ENCODE measurements at regions not wholly inside any gene's neighbourhood (a gene's known extent, or its start where the extent isn't known, plus 50 kb on each side); places are given as distances from the start of the nearest gene placed in this dataset.

GRCh38 chrX:806586-806985 lies 176.0 kb downstream of the SHOX start:
- H2AFZ ChIP-seq (ENCODE audit: low read depth, low read length): no peak overlapping the region
- TF ChIP-seq TCFL5 (CRISPR knock-in tag; conservative IDR thresholded peaks at IDR 0.05) (no peak), THAP7 (CRISPR knock-in tag; IDR thresholded peaks at IDR 0.05) (no peak), IRF1 (CRISPR knock-in tag; IDR thresholded peaks at IDR 0.05; ENCODE audit: borderline replicate concordance) (no peak), MTA3 (IDR thresholded peaks at IDR 0.05; ENCODE audit: borderline replicate concordance) (no peak), TFAP4 (CRISPR knock-in tag; IDR thresholded peaks at IDR 0.05; ENCODE audit: borderline replicate concordance) (no peak), RBBP5 (IDR thresholded peaks at IDR 0.05; ENCODE audit: borderline replicate concordance, insufficient read depth, low read length, poor library complexity, severe bottlenecking) (no peak), ZNF253 (CRISPR knock-in tag; conservative IDR thresholded peaks at IDR 0.05) (no peak), NFYB (IDR thresholded peaks at IDR 0.05; ENCODE audit: extremely low read depth, insufficient read length) (no peak), MLLT1 (IDR thresholded peaks at IDR 0.05) (no peak), MTA1 (IDR thresholded peaks at IDR 0.05; ENCODE audit: borderline replicate concordance) (no peak)
- H3K9me3 ChIP-seq (replicated peaks; ENCODE audit: control insufficient read depth, insufficient read depth, low read depth, low read length): no peaks in the 10 kb centered on the region
- peaks cover 0 to 9% of the 10 kb centered on the region in 2 experiments; a peak in 2 of 5 replicates for H3K27me3 ChIP-seq (ENCODE audit: control insufficient read depth in 2 of 2, insufficient read depth in 2 of 2, low read length in 2 of 2)
- H3K9ac ChIP-seq (ENCODE audit: insufficient read depth in 1 of 2, low read depth in 2 of 2, low read length in 2 of 2): no peak overlapping the region
- ATAC-seq (no peak), DNase-seq (ENCODE audit: extremely low read depth in 1 of 4, low spot score in 3 of 4) (no peak), FAIRE-seq (no peak)
- H4K20me1 ChIP-seq (replicated peaks; ENCODE audit: control insufficient read depth, insufficient read depth, low read length): no peaks in the 10 kb centered on the region
- H3K9me1 ChIP-seq (ENCODE audit: control insufficient read depth, insufficient read depth, low read length): no peaks in the 10 kb centered on the region
- H3K4me2 ChIP-seq (ENCODE audit: insufficient read depth, low read length): no peak overlapping the region
- H3K4me1 ChIP-seq (replicated peaks in 1 of 2; ENCODE audit: control insufficient read depth in 2 of 2, insufficient read depth in 2 of 2, low read length in 2 of 2): no peaks in the 10 kb centered on the region; a peak in 1 of 5 replicates
- no TSS peak for BruUV-seq (replicated peaks)
- no peaks in the 10 kb centered on the region for H3K36me3 ChIP-seq (ENCODE audit: control insufficient read depth, insufficient read depth, low read length)
- intact Hi-C loops (cut with micrococcal nuclease) (no loop called here), in situ Hi-C loops (cut with MboI) (no loop called here)
- no peaks in the 10 kb centered on the region for H3K79me2 ChIP-seq (ENCODE audit: control insufficient read depth, insufficient read depth, low read length)
- ChIA-PET CTCF (ENCODE audit: low intra/inter-chr PET ratio) (no interaction called here), POLR2A (no interaction called here)
- H3K4me3 ChIP-seq: no peak overlapping the region
- no peak overlapping the region for H3K27ac ChIP-seq (ENCODE audit: extremely low read depth, low read depth, low read length)
- WGBS (ENCODE audit: insufficient coverage, low coverage, missing lambda C conversion rate): 0% methylated on average over 8 of the region's 8 CpGs
